Central memory CD8-positive, alpha-beta T cell (primary cell): ENCODE measurements at regions not wholly inside any gene's neighbourhood (a gene's known extent, or its start where the extent isn't known, plus 50 kb on each side); places are given as distances from the start of the nearest gene placed in this dataset.
"Not testable (repeated sequence)": the region's sequence is repeated elsewhere in the genome, so short reads cannot be mapped to it uniquely, and the experiment has no call there.

Experiments used
- ATAC-seq: fragments of 150-1000 bp; cut with Tn5 transposase; replicated peaks from 2 replicates; pipeline ENCODE4 v1.10.0; 2022; ENCODE audit warnings: mild to moderate bottlenecking, moderate FRiP score, moderate number of reproducible peaks; ENCODE audit not compliant: poor library complexity, severe bottlenecking; ENCODE audit errors: extremely low read depth
- DNase-seq, 2 donors: peaks; one replicate each; pipeline ENCODE4 v3.0.0; 2021; ENCODE audit warnings: low spot score in 2 of 2
- H3K27ac Mint-ChIP-seq: one replicate; pipeline ENCODE4 v1.8.0; 2022; ENCODE audit warnings: low read depth, mild to moderate bottlenecking, moderate library complexity, mixed read lengths
- H3K27me3 Mint-ChIP-seq: one replicate; pipeline ENCODE4 v1.8.0; 2022; ENCODE audit warnings: mixed read lengths
- H3K36me3 Mint-ChIP-seq: one replicate; pipeline ENCODE4 v1.8.0; 2022; ENCODE audit warnings: mild to moderate bottlenecking, moderate library complexity, mixed read lengths; ENCODE audit not compliant: insufficient read depth
- H3K4me1 Mint-ChIP-seq: one replicate; pipeline ENCODE4 v1.8.0; 2022; ENCODE audit warnings: mixed read lengths
- H3K4me3 Mint-ChIP-seq: one replicate; pipeline ENCODE4 v1.8.0; 2022; ENCODE audit warnings: mild to moderate bottlenecking, moderate library complexity, mixed read lengths
- H3K9me3 Mint-ChIP-seq: one replicate; pipeline ENCODE4 v1.8.0; 2022; ENCODE audit warnings: mixed read lengths

- H3K36me3 Mint-ChIP-seq, result peaks cover 2% of the 10 kb centered on the region
- ATAC-seq (no peak), DNase-seq (no peak)
- no peak overlapping the region for H3K4me3 Mint-ChIP-seq
- no peak overlapping the region for H3K27ac Mint-ChIP-seq
- no peaks in the 10 kb centered on the region for H3K4me1 Mint-ChIP-seq
- H3K27me3 Mint-ChIP-seq, result no peaks in the 10 kb centered on the region
- peaks cover 14% of the 10 kb centered on the region for H3K9me3 Mint-ChIP-seq
Measured at GRCh38 chr4:20172070-20172760, 79.5 kb upstream of the SLIT2 start.

DNA sequence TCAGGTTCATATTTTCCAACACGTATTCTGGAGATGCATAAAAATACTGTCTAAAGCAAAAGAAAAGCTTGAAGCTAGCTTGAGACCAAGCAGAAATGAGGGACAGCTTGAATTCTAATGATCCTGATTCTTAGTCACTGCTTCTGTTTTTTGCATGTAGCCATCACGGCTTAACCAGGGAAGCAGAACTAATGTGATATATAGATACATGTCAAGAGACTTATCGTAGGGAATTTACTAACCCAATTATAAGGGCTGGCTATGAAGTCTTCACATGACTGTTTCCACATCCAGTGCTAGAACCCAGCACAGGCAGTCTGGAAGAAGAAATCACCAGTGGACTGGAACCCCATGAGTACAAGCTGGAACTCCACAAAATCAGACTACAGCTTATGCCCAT lies 85.2 kb upstream of the SLIT2 start:
- H3K27me3 Mint-ChIP-seq, result no peaks in the 10 kb centered on the region
- H3K9me3 Mint-ChIP-seq, result peaks cover 3% of the 10 kb centered on the region
- ATAC-seq (no peak), DNase-seq (no peak)
- no peaks in the 10 kb centered on the region for H3K36me3 Mint-ChIP-seq
- no peak overlapping the region for H3K27ac Mint-ChIP-seq
- no peaks in the 10 kb centered on the region for H3K4me1 Mint-ChIP-seq
- no peak overlapping the region for H3K4me3 Mint-ChIP-seq

GRCh38 chr4:20159516-20159915 lies 92.2 kb upstream of the SLIT2 start:
- no peaks in the 10 kb centered on the region for H3K36me3 Mint-ChIP-seq
- H3K27ac Mint-ChIP-seq, result no peak overlapping the region
- no peak overlapping the region for H3K4me3 Mint-ChIP-seq
- H3K9me3 Mint-ChIP-seq, result peaks cover 24% of the 10 kb centered on the region
- no peak for ATAC-seq
- no peaks in the 10 kb centered on the region for H3K4me1 Mint-ChIP-seq
- no peaks in the 10 kb centered on the region for H3K27me3 Mint-ChIP-seq
- no peak for DNase-seq

DNA sequence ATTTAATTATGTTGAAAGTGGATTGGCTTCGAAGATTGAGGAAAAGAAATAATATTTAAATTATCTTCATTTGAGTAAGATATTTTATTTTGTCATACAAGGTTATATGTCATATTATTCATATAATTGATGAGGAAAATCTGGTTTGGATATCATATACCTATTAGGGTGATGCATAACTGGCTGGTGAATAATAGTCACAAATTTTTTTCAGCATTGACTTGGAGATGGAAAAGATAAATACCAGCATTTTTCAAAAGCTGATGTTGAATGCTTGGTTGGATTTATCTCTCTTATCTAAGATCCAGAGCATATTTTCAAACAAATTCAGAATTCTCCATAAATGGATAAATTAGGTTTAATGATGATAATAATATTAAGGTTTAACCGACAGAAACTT lies 93.5 kb upstream of the SLIT2 start:
- H3K27me3 Mint-ChIP-seq, result no peaks in the 10 kb centered on the region
- H3K36me3 Mint-ChIP-seq, result no peaks in the 10 kb centered on the region
- no peaks in the 10 kb centered on the region for H3K4me1 Mint-ChIP-seq
- no peak overlapping the region for H3K27ac Mint-ChIP-seq
- H3K9me3 Mint-ChIP-seq, result peaks cover 24% of the 10 kb centered on the region
- no peak overlapping the region for H3K4me3 Mint-ChIP-seq
- ATAC-seq, result no peak
- DNase-seq, result no peak

GRCh38 chr4:20151436-20151835 lies 100.3 kb upstream of the SLIT2 start:
- Mint-ChIP-seq H3K27ac (no peak overlapping the region), H3K4me3 (no peak overlapping the region), H3K9me3 (peaks cover 11% of the 10 kb centered on the region), H3K4me1 (no peaks in the 10 kb centered on the region), H3K36me3 (no peaks in the 10 kb centered on the region), H3K27me3 (no peaks in the 10 kb centered on the region)
- ATAC-seq, result no peak
- DNase-seq, result no peak

- H3K4me1 Mint-ChIP-seq, H3K4me3 Mint-ChIP-seq: not testable (repeated sequence)
Measured at GRCh38 chr4:20149143-20149542, 102.6 kb upstream of the SLIT2 start.

GRCh38 chr4:20137176-20137575 lies 114.5 kb upstream of the SLIT2 start:
- no peak for DNase-seq
- H3K27ac Mint-ChIP-seq, result no peak overlapping the region

More at GRCh38 chr4:20149143-20149542, 102.6 kb upstream of the SLIT2 start:
- ATAC-seq, H3K27ac Mint-ChIP-seq, DNase-seq, H3K27me3 Mint-ChIP-seq, H3K36me3 Mint-ChIP-seq: not testable (repeated sequence)
- peaks cover 23% of the 10 kb centered on the region for H3K9me3 Mint-ChIP-seq

GRCh38 chr4:20127626-20128025 lies 124.1 kb upstream of the SLIT2 start:
- Mint-ChIP-seq H3K4me3 (no peak overlapping the region), H3K27me3 (no peaks in the 10 kb centered on the region), H3K9me3 (peaks cover 12% of the 10 kb centered on the region), H3K4me1 (no peaks in the 10 kb centered on the region), H3K27ac (no peak overlapping the region), H3K36me3 (no peaks in the 10 kb centered on the region)
- ATAC-seq, result no peak
- no peak for DNase-seq

More at GRCh38 chr4:20137176-20137575, 114.5 kb upstream of the SLIT2 start:
- H3K4me1 Mint-ChIP-seq, result no peaks in the 10 kb centered on the region
- peaks cover 30% of the 10 kb centered on the region for H3K9me3 Mint-ChIP-seq
- no peaks in the 10 kb centered on the region for H3K36me3 Mint-ChIP-seq
- H3K4me3 Mint-ChIP-seq, result no peak overlapping the region
- H3K27me3 Mint-ChIP-seq, result no peaks in the 10 kb centered on the region
- ATAC-seq, result no peak

- Mint-ChIP-seq H3K27ac (no peak overlapping the region), H3K9me3 (peaks cover 5% of the 10 kb centered on the region), H3K4me3 (no peak overlapping the region), H3K36me3 (no peaks in the 10 kb centered on the region), H3K4me1 (no peaks in the 10 kb centered on the region), H3K27me3 (no peaks in the 10 kb centered on the region)
- DNase-seq, result no peak
- ATAC-seq, result no peak
Measured at GRCh38 chr4:20126906-20127305, 124.8 kb upstream of the SLIT2 start.

- Mint-ChIP-seq H3K27me3 (no peaks in the 10 kb centered on the region), H3K27ac (no peak overlapping the region)
Measured at GRCh38 chr4:20124317-20125026, 127.2 kb upstream of the SLIT2 start.

DNA sequence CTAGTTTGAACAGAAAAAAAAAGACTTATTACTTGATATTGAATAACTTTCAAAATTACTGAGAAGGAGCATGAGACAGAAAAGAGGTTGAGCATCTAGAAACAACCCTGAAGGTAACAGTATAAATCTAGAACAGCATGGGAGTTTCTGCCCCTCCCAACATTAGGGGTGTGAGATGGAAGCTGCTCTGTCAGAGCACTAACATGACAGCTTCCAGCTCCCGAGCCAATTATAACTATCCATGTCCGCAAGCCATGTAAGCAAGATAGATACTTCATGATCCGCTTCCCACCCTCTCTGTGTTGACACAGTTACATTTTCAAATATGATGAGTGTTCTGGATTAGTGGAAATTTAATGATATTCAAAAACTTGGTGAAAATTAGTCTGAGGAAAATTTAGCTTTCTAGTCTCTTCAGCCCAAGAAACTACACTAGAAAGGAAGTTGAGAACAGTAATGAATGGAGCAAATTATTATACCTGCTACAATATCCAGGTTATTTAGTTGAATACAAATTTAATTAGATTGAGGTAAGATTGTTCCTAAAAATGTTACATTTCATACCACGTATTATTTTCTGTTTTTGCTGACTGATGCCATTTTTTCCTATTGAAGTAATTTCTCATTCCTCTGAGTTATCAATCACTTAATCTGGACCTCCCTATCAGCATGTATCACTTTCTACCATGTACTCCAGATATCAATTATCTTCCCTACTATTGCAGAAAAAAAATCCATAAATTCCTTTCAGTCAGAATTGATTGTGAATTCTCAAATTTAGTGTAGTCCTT lies 129.3 kb upstream of the SLIT2 start:
- no peaks in the 10 kb centered on the region for H3K36me3 Mint-ChIP-seq
- H3K27ac Mint-ChIP-seq, result no peak overlapping the region
- no peaks in the 10 kb centered on the region for H3K27me3 Mint-ChIP-seq
- H3K9me3 Mint-ChIP-seq, result peaks cover 11% of the 10 kb centered on the region
- ATAC-seq (no peak), DNase-seq (no peak)
- no peaks in the 10 kb centered on the region for H3K4me1 Mint-ChIP-seq
- no peak overlapping the region for H3K4me3 Mint-ChIP-seq

More at GRCh38 chr4:20124317-20125026, 127.2 kb upstream of the SLIT2 start:
- no peaks in the 10 kb centered on the region for H3K36me3 Mint-ChIP-seq
- peaks cover 5% of the 10 kb centered on the region for H3K9me3 Mint-ChIP-seq
- H3K4me1 Mint-ChIP-seq, result no peaks in the 10 kb centered on the region
- H3K4me3 Mint-ChIP-seq, result no peak overlapping the region
- DNase-seq (no peak), ATAC-seq (no peak)

GRCh38 chr4:20119141-20119540 lies 132.6 kb upstream of the SLIT2 start:
- Mint-ChIP-seq H3K27ac (no peak overlapping the region), H3K4me1 (no peaks in the 10 kb centered on the region), H3K9me3 (peaks cover 16% of the 10 kb centered on the region), H3K4me3 (no peak overlapping the region), H3K27me3 (no peaks in the 10 kb centered on the region), H3K36me3 (no peaks in the 10 kb centered on the region)
- DNase-seq (no peak), ATAC-seq (no peak)
